PC-9 (cell line): ENCODE measurements at regions not wholly inside any gene's neighbourhood (a gene's known extent, or its start where the extent isn't known, plus 50 kb on each side); places are given as distances from the start of the nearest gene placed in this dataset.
A peak's percentile ranks its signal among the peaks of the same experiment; 100 is the strongest.

Source experiments
- BruUV-seq: library from RNA; stranded (reverse); fragments of 400-500 nt; replicated peaks from 2 replicates; lab custom pipeline; 2021; lab: Mats Ljungman, UMichigan
- CTCF ChIA-PET: fragments of 300-600 bp; sonication (Branson Sonifier 250); formaldehyde crosslinking; loops from one replicate; lab custom pipeline; 2022; ENCODE audit warnings: antibody characterized with exemption; lab: Charles Lee
- POLR2A ChIA-PET: fragments of 300-600 bp; sonication (Branson Sonifier 250); formaldehyde crosslinking; loops from one replicate; lab custom pipeline; 2022; ENCODE audit warnings: antibody characterized with exemption; ENCODE audit not compliant: unreplicated experiment; lab: Charles Lee
- DNase-seq, 2 experiments: peaks; one replicate each; pipeline versions ENCODE4 v3.0.0 to v3.0.0-alpha.2; 2015 to 2022; ENCODE audit warnings: mixed read lengths in 1 of 2
- H2AFZ ChIP-seq: fragments of 200-600 bp; sonication (generic); 2 replicates; pipeline ENCODE4 v1.8.1; 2017; ENCODE audit warnings: antibody characterized with exemption
- H3F3A ChIP-seq: fragments of 200-600 bp; sonication (generic); 2 replicates; pipeline ENCODE4 v1.8.1; 2017; ENCODE audit warnings: antibody characterized with exemption, mild to moderate bottlenecking, low read depth; ENCODE audit not compliant: insufficient read depth
- H3K27ac ChIP-seq: fragments of 200-600 bp; sonication (generic); 2 replicates; pipeline ENCODE4 v1.6.1; 2016; ENCODE audit warnings: mixed run types
- H3K27me3 ChIP-seq: fragments of 200-600 bp; sonication (generic); 2 replicates; pipeline ENCODE4 v1.6.1; 2016; ENCODE audit warnings: low read depth, mixed run types; ENCODE audit not compliant: insufficient read depth
- H3K36me3 ChIP-seq: fragments of 200-600 bp; sonication (generic); 2 replicates; pipeline ENCODE4 v1.6.1; 2016; ENCODE audit warnings: low read depth, mixed run types
- H3K4me1 ChIP-seq: fragments of 200-600 bp; sonication (generic); replicated peaks from 2 replicates; pipeline ENCODE4 v1.6.1; 2016; ENCODE audit warnings: mixed run types; ENCODE audit not compliant: insufficient read depth
- H3K4me2 ChIP-seq: fragments of 200-600 bp; sonication (generic); 2 replicates; pipeline ENCODE4 v1.6.1; 2017; ENCODE audit warnings: mixed run types
- H3K4me3 ChIP-seq: fragments of 200-600 bp; sonication (generic); 2 replicates; pipeline ENCODE4 v1.6.1; 2016; ENCODE audit warnings: mixed run types
- H3K79me2 ChIP-seq: fragments of 200-600 bp; sonication (generic); 2 replicates; pipeline ENCODE4 v1.6.1; 2017; ENCODE audit warnings: low read depth, mixed run types
- H3K9me2 ChIP-seq: fragments of 200-600 bp; sonication (generic); 2 replicates; pipeline ENCODE4 v1.8.1; 2017; ENCODE audit warnings: mild to moderate bottlenecking; ENCODE audit not compliant: insufficient read depth
- H3K9me3 ChIP-seq: fragments of 200-600 bp; sonication (generic); 2 replicates; pipeline ENCODE4 v1.8.1; 2016; ENCODE audit warnings: low read depth; ENCODE audit not compliant: insufficient read depth
- H4K20me1 ChIP-seq: fragments of 200-600 bp; sonication (generic); 2 replicates; pipeline ENCODE4 v1.8.1; 2017; ENCODE audit not compliant: insufficient read depth
- EZH2 ChIP-seq: fragments of 200-600 bp; sonication (generic); IDR thresholded peaks from 2 replicates; pipeline ENCODE4 v1.8.0; 2017; ENCODE audit warnings: antibody characterized with exemption, low read depth
- intact Hi-C: fragments of 100-400 bp; cut with micrococcal nuclease; formaldehyde crosslinking; loops from one replicate; pipeline ENCODE4 v1.10.0; 2022; ENCODE audit not compliant: unreplicated experiment
- TF ChIP-seq, protein P1 (sequence below): fragments of 200-600 bp; sonication (generic); conservative IDR thresholded peaks from 2 replicates; pipeline ENCODE4 v1.6.1; 2017; ENCODE audit warnings: mixed run types, antibody characterized with exemption, mild to moderate bottlenecking, moderate library complexity

DNA sequence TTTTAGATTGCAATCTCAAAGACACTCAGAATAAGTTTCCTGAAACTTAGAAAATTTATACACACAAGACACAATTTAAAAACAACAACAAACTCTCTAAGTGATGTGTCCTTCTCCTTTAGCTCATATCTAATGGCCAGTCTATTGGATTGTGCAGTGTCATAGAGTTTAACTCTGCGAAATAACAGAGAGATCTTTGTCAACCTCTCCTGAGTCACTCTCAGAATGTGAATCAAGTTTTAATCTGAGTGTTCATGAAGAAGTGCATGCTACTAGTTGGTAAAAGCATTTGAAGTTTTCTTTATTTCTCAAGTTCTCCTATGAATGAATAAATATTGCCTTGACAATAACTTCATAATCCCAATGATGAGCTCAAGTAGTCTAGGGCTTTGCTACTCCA lies 284.5 kb upstream of the DNAJC19 start:
- BruUV-seq: no TSS peak
- no peak for DNase-seq
- CTCF ChIA-PET: no interaction called here

DNA sequence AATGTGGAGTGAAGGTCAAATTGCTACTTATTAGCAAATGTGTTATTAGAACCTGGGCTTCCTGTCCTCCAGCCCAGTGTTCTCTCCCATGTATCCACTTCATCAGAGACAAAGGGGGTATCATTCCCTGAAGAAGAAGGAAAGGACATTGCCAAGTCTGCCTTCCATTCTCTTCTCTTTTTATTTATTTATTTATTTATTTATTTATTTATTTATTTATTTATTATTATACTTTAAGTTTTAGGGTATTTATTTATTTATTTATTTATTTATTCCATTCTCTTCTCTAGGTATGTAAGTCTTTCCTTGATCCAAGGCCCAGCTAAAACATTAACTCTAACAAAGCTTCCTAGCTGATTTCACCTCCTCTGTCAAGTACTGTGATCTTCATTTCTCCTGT lies 277.8 kb upstream of the DNAJC19 start:
- TF ChIP-seq, protein P1, sequence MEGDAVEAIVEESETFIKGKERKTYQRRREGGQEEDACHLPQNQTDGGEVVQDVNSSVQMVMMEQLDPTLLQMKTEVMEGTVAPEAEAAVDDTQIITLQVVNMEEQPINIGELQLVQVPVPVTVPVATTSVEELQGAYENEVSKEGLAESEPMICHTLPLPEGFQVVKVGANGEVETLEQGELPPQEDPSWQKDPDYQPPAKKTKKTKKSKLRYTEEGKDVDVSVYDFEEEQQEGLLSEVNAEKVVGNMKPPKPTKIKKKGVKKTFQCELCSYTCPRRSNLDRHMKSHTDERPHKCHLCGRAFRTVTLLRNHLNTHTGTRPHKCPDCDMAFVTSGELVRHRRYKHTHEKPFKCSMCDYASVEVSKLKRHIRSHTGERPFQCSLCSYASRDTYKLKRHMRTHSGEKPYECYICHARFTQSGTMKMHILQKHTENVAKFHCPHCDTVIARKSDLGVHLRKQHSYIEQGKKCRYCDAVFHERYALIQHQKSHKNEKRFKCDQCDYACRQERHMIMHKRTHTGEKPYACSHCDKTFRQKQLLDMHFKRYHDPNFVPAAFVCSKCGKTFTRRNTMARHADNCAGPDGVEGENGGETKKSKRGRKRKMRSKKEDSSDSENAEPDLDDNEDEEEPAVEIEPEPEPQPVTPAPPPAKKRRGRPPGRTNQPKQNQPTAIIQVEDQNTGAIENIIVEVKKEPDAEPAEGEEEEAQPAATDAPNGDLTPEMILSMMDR: no peak
- no peak for TF ChIP-seq EZH2
- no peaks in the 10 kb centered on the region for H3F3A ChIP-seq
- DNase-seq: no peak
- no peaks in the 10 kb centered on the region for H3K79me2 ChIP-seq
- no peaks in the 10 kb centered on the region for H3K9me3 ChIP-seq
- no peaks in the 10 kb centered on the region for H4K20me1 ChIP-seq
- POLR2A ChIA-PET: no interaction called here
- no peaks in the 10 kb centered on the region for H3K4me1 ChIP-seq
- no peak overlapping the region for H3K27ac ChIP-seq
- intact Hi-C loops: no loop called here
- BruUV-seq: no TSS peak
- no peaks in the 10 kb centered on the region for H3K36me3 ChIP-seq
- H3K4me2 ChIP-seq: no peak overlapping the region
- H3K9me2 ChIP-seq: no peaks in the 10 kb centered on the region
- CTCF ChIA-PET: no interaction called here
- H3K27me3 ChIP-seq: no peaks in the 10 kb centered on the region
- H3K4me3 ChIP-seq: no peak overlapping the region
- H2AFZ ChIP-seq: no peak overlapping the region

More for the DNA sequence above, 284.5 kb upstream of the DNAJC19 start:
- TF ChIP-seq, protein P1: no peak
- TF ChIP-seq EZH2: no peak
- H3K4me1 ChIP-seq: no peaks in the 10 kb centered on the region
- H3K36me3 ChIP-seq: no peaks in the 10 kb centered on the region
- H2AFZ ChIP-seq: no peak overlapping the region
- no peaks in the 10 kb centered on the region for H3K27me3 ChIP-seq
- no peak overlapping the region for H3K4me2 ChIP-seq
- no peaks in the 10 kb centered on the region for H3K9me2 ChIP-seq
- no peaks in the 10 kb centered on the region for H3K79me2 ChIP-seq
- H3K4me3 ChIP-seq: no peak overlapping the region
- intact Hi-C loops: loop anchor here (10.0 kb wide), 1 partner anchor 469 kb away; no protein-coding TSS in a partner anchor
- no peak overlapping the region for H3K27ac ChIP-seq
- no peaks in the 10 kb centered on the region for H4K20me1 ChIP-seq
- H3K9me3 ChIP-seq: no peaks in the 10 kb centered on the region
- POLR2A ChIA-PET: no interaction called here
- H3F3A ChIP-seq: no peaks in the 10 kb centered on the region

DNA sequence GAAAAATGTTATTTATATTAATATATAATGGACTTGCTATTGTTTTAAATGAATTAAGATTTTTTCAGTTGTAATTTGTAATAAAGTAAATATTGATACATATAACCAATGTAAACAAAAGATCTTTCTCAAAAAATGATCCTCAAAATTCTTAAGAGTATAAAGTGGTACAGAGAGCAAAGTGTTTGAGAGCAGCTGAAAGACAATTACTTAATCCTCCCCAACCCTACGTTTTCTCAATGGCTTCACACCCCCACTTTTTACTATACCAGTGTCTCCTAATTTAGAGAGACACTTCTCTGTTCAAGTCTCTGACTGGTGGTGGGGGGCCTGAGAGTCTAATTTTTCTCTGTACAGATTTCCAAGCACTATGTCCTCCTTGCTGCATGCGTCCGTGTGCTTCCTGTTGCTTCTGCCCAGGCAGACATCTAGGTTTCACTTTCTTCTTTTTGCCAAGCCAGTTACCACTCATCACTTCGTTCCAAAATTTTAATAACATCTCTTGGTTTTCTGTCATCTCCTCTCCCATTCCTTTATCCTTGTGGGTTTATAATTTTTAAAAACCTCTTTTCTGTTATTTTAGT lies 276.3 kb upstream of the DNAJC19 start:
- no peaks in the 10 kb centered on the region for H4K20me1 ChIP-seq
- TF ChIP-seq, protein P1: no peak
- TF ChIP-seq EZH2: no peak
- H3K79me2 ChIP-seq: no peaks in the 10 kb centered on the region
- H3K4me3 ChIP-seq: peak overlapping the region; percentile 33; the same call in 1 of the 2 replicates
- no peak overlapping the region for H3K27ac ChIP-seq
- intact Hi-C loops: no loop called here
- POLR2A ChIA-PET: no interaction called here
- H3K27me3 ChIP-seq: no peaks in the 10 kb centered on the region
- CTCF ChIA-PET: no interaction called here
- H3F3A ChIP-seq: no peaks in the 10 kb centered on the region
- no peaks in the 10 kb centered on the region for H3K9me3 ChIP-seq
- H2AFZ ChIP-seq: peak overlapping the region; percentile 76
- H3K4me2 ChIP-seq: peak overlapping the region; percentile 57
- no peaks in the 10 kb centered on the region for H3K9me2 ChIP-seq
- no peaks in the 10 kb centered on the region for H3K36me3 ChIP-seq
- BruUV-seq: no TSS peak
- H3K4me1 ChIP-seq: no peaks in the 10 kb centered on the region
- DNase-seq: no peak
